ENCODE measurements at regions not wholly inside any gene's neighbourhood (a gene's known extent, or its start where the extent isn't known, plus 50 kb on each side); places are given as distances from the start of the nearest gene placed in this dataset.
A peak's percentile ranks its signal among the peaks of the same experiment; 100 is the strongest.

GRCh38 chr10:78258323-78259030 lies 224.8 kb downstream of the RPS24 start:
- no peak for TF ChIP-seq CTCF (IDR thresholded peaks at IDR 0.05; ENCODE audit: low read depth, low read length)
- DNase-seq: no peak
- H3K9me3 ChIP-seq: no peaks in the 10 kb centered on the region
- H3K4me1 ChIP-seq: peaks cover 40% of the 10 kb centered on the region
- no peaks in the 10 kb centered on the region for H3K36me3 ChIP-seq
- H3K27me3 ChIP-seq: no peaks in the 10 kb centered on the region
- no peak overlapping the region for H3K4me3 ChIP-seq (ENCODE audit: low read depth, low read length)

GRCh38 chr10:78259391-78259790 lies 225.7 kb downstream of the RPS24 start:
- TF ChIP-seq CTCF (IDR thresholded peaks at IDR 0.05; ENCODE audit: low read depth, low read length): no peak
- Histone ChIP-seq H3K9me3 (no peaks in the 10 kb centered on the region), H3K4me3 (ENCODE audit: low read depth, low read length) (no peak overlapping the region), H3K27me3 (no peaks in the 10 kb centered on the region), H3K4me1 (peaks cover 40% of the 10 kb centered on the region), H3K36me3 (no peaks in the 10 kb centered on the region)
- DNase-seq: no peak

- Histone ChIP-seq H3K4me3 (ENCODE audit: low read depth, low read length) (no peak overlapping the region), H3K9me3 (no peaks in the 10 kb centered on the region), H3K27me3 (no peaks in the 10 kb centered on the region), H3K4me1 (peaks cover 40% of the 10 kb centered on the region), H3K36me3 (no peaks in the 10 kb centered on the region)
- TF ChIP-seq CTCF (IDR thresholded peaks at IDR 0.05; ENCODE audit: low read depth, low read length): peak; percentile 50
- DNase-seq: peak; percentile 70
Observed at GRCh38 chr10:78260141-78260540, 226.5 kb downstream of the RPS24 start.

- no peak overlapping the region for H3K4me3 ChIP-seq (ENCODE audit: low read depth, low read length)
- no peaks in the 10 kb centered on the region for H3K9me3 ChIP-seq
- no peak for DNase-seq
- H3K36me3 ChIP-seq: no peaks in the 10 kb centered on the region
- H3K27me3 ChIP-seq: no peaks in the 10 kb centered on the region
- H3K4me1 ChIP-seq: peaks cover 40% of the 10 kb centered on the region
- no peak for TF ChIP-seq CTCF (IDR thresholded peaks at IDR 0.05; ENCODE audit: low read depth, low read length)
Observed at GRCh38 chr10:78260680-78261079, 227.0 kb downstream of the RPS24 start.

- DNase-seq: no peak
- H3K36me3 ChIP-seq: no peaks in the 10 kb centered on the region
- H3K4me1 ChIP-seq: peaks cover 36% of the 10 kb centered on the region
- H3K4me3 ChIP-seq (ENCODE audit: low read depth, low read length): no peak overlapping the region
- no peak for TF ChIP-seq CTCF (IDR thresholded peaks at IDR 0.05; ENCODE audit: low read depth, low read length)
- H3K9me3 ChIP-seq: no peaks in the 10 kb centered on the region
- no peaks in the 10 kb centered on the region for H3K27me3 ChIP-seq
Observed at GRCh38 chr10:78261291-78261690, 227.6 kb downstream of the RPS24 start.

GRCh38 chr10:78262860-78263259 lies 229.2 kb downstream of the RPS24 start:
- no peaks in the 10 kb centered on the region for H3K27me3 ChIP-seq
- H3K9me3 ChIP-seq: no peaks in the 10 kb centered on the region
- H3K4me3 ChIP-seq (ENCODE audit: low read depth, low read length): no peak overlapping the region
- no peak for DNase-seq
- no peaks in the 10 kb centered on the region for H3K36me3 ChIP-seq
- peaks cover 47% of the 10 kb centered on the region for H3K4me1 ChIP-seq
- TF ChIP-seq CTCF (IDR thresholded peaks at IDR 0.05; ENCODE audit: low read depth, low read length): no peak
